Putamen (tissue), 1 donor: ENCODE measurements at regions not wholly inside any gene's neighbourhood (a gene's known extent, or its start where the extent isn't known, plus 50 kb on each side); places are given as distances from the start of the nearest gene placed in this dataset.
"Not testable (repeated sequence)": the region's sequence is repeated elsewhere in the genome, so short reads cannot be mapped to it uniquely, and the experiment has no call there.

ENCODE experiments used
- DNase-seq: peaks from one replicate; pipeline ENCODE4 v3.0.0-alpha.2; 2016; ENCODE audit warnings: low spot score

GRCh38 chr15:22665711-22666110 lies 120.7 kb upstream of the NIPA1 start:
- DNase-seq = not testable (repeated sequence)

DNA sequence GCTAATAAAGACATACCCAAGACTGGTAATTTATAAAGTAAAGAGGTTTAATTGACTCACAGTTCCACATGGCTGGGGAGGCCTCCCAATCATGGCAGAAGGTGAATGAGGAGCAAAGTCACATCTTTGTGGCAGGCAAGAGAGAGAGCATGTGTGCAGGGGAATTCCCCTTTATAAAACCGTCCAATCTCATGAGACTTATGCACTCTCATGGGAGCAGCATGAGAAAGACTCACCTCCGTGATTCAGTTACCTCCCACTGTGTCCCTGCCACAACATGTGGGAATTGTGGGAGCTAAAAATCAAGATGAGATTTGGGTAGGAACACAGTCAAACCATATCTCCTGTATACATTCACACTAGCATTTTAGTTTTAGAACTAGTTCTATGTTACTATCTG lies 101.7 kb upstream of the NIPA1 start:
- DNase-seq = not testable (repeated sequence)

- not testable (repeated sequence) for DNase-seq
These were observed 86.6 kb upstream of the NIPA1 start for GRCh38 chr15:22699881-22700280.

DNA sequence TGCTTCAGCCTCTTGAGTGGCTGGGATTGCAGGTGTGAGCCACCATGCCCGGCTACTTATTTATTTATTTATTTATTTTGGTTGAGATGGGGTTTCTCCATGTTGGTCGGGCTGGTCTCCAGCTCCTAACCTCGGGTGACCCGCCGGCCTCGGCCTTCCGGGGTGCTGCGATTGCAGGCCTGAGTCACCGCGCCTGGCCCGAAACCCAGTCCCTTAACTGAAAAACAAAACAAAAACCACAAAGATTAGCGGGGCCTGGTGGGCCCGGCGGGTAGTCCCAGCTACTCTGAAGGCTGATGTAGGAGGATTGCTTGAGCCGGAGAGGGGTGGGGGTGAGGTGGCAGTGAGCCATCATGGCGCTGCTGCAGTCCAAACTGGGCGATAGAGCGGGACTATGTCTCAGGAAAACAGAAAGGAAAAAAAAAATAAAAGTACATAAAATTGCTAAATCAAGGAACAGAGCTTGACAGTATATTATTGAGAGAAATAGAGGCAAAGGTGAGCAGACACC lies 75.6 kb upstream of the NIPA1 start:
- not testable (repeated sequence) for DNase-seq

DNA sequence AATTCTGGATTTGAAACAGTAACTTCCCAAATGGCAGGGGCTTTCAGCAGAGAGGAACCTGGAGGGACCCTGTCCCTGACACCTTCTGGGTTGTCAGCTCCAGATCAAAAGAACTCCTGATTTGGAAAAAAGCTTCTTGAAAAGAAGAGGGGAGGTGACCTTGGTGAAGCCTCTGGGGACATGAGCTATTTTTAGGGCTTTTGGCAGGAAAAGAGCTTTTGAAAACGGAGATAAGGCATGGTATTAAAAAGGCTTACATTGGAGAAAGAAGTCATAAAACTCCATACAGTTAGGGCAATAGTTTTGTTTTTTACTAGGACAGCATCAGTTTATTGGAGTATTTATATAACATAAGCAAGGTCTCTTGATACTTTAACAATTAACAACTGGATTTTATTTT lies 72.5 kb upstream of the NIPA1 start:
- DNase-seq = not testable (repeated sequence)

- not testable (repeated sequence) for DNase-seq
These were observed 71.9 kb upstream of the NIPA1 start for GRCh38 chr15:22714358-22715132.

GRCh38 chr15:22715133-22715845 lies 71.2 kb upstream of the NIPA1 start:
- not testable (repeated sequence) for DNase-seq

GRCh38 chr15:22719980-22720379 lies 66.5 kb upstream of the NIPA1 start:
- DNase-seq = not testable (repeated sequence)

DNA sequence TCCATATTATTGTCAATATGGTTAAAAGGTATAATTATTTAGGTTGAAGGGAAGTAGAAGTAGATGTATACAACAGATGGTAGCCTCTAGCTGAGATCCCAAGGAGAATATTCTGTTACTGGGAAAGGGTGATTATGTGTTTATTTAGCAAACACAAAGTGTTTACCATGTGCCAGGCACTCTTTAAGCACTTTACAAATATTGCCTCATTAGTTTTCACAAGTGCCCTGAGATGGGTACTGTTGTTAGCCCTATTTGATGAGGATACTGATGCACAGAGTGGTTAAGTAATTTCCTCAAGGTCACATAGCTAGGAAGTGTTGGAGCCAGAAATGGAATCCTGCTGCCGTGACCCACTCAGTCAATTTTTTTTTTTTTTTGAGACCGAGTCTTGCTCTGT lies 60.3 kb upstream of the NIPA1 start:
- not testable (repeated sequence) for DNase-seq

DNA sequence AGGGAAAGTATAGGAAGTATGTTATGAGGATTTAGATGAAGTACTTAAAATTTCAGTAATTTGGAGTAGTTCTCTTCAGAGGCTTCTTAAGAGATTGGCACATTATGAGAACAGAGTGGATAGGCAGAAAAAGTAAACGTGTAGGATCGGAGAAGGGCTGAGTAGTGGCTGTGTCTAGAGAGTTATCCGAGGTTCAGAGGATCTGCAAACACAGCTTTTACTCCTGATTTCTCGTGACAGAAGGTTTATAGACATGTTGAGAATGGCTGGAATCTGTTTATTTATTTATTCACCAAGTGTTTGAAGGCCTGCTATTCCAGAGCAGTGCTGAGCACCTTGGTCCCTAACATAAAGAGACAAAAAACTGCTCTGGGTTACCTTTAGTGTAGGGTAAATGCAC lies 51.4 kb upstream of the NIPA1 start:
- DNase-seq = not testable (repeated sequence)

- no peak for DNase-seq
These were observed 50.7 kb upstream of the NIPA1 start for GRCh38 chr15:22735781-22736180.

DNA sequence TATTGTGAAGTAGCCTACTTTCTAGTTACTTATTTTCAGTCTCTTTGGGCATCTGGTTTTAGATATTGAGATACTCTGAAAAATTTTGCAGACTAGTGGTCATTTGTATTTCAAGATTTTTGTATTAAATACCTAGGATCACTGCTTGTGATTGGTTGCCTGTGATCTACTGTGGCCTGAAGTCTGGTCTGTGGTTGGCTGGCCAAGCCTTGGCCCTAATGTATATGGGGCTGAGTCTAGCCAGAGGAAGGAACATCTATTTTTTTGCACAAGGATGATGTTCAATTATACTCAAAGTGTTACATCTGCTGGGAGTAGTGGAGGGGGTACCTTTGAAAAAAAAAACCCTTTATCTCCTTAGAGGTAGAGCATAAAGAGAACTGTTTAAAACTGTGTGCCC lies 50.2 kb upstream of the NIPA1 start:
- DNase-seq = not testable (repeated sequence)
